GM18907 (cell line): ENCODE measurements at regions not wholly inside any gene's neighbourhood (a gene's known extent, or its start where the extent isn't known, plus 50 kb on each side); places are given as distances from the start of the nearest gene placed in this dataset.
"Not testable (repeated sequence)": the region's sequence is repeated elsewhere in the genome, so short reads cannot be mapped to it uniquely, and the experiment has no call there.

Experiments
- ATAC-seq: cut with Tn5 transposase; IDR thresholded peaks from one replicate; pipeline ENCODE4 v1.9.1; 2021; ENCODE audit warnings: mild to moderate bottlenecking, moderate library complexity; ENCODE audit not compliant: unreplicated experiment

GRCh38 chr6:81148751-81149150 is 603.7 kb downstream of the TENT5A start:
- no peak for ATAC-seq

GRCh38 chr6:81145506-81145905 is 607.0 kb downstream of the TENT5A start:
- no peak for ATAC-seq

- no peak for ATAC-seq
These were observed 608.1 kb downstream of the TENT5A start for GRCh38 chr6:81144346-81144745.

- ATAC-seq: no peak
These were observed 614.2 kb downstream of the TENT5A start for GRCh38 chr6:81138236-81138635.

- no peak for ATAC-seq
These were observed 621.5 kb downstream of the TENT5A start for GRCh38 chr6:81130969-81131368.

GRCh38 chr6:81130061-81130460 is 622.4 kb downstream of the TENT5A start:
- ATAC-seq: no peak

- no peak for ATAC-seq
These were observed 623.8 kb downstream of the TENT5A start for GRCh38 chr6:81128671-81129070.

GRCh38 chr6:81126150-81126549 is 626.3 kb downstream of the TENT5A start:
- no peak for ATAC-seq

GRCh38 chr6:81120280-81120679 is 632.2 kb downstream of the TENT5A start:
- no peak for ATAC-seq

- no peak for ATAC-seq
These were observed 646.5 kb downstream of the TENT5A start for GRCh38 chr6:81105998-81106397.

- no peak for ATAC-seq
These were observed 654.2 kb downstream of the TENT5A start for GRCh38 chr6:81098109-81098814.

GRCh38 chr6:81096464-81096863 is 656.0 kb downstream of the TENT5A start:
- not testable (repeated sequence) for ATAC-seq

- no peak for ATAC-seq
These were observed 659.4 kb downstream of the TENT5A start for GRCh38 chr6:81093051-81093450.

GRCh38 chr6:81088145-81088544 is 664.3 kb downstream of the TENT5A start:
- ATAC-seq: no peak

- no peak for ATAC-seq
These were observed 665.5 kb downstream of the TENT5A start for GRCh38 chr6:81086991-81087390.

GRCh38 chr6:81085431-81085790 is 667.1 kb downstream of the TENT5A start:
- ATAC-seq: no peak

- ATAC-seq: no peak
These were observed 667.6 kb downstream of the TENT5A start for GRCh38 chr6:81084776-81085430.

GRCh38 chr6:81075974-81076373 is 676.5 kb downstream of the TENT5A start:
- no peak for ATAC-seq

GRCh38 chr6:81073318-81073717 is 679.2 kb downstream of the TENT5A start:
- no peak for ATAC-seq

- ATAC-seq: no peak
These were observed 681.4 kb downstream of the TENT5A start for GRCh38 chr6:81071121-81071520.

GRCh38 chr6:81067057-81067456 is 685.4 kb downstream of the TENT5A start:
- ATAC-seq: no peak

GRCh38 chr6:81063891-81064290 is 688.6 kb downstream of the TENT5A start:
- ATAC-seq: no peak

GRCh38 chr6:81054036-81054435 is 698.4 kb downstream of the TENT5A start:
- ATAC-seq: no peak
